ENCODE measurements at regions not wholly inside any gene's neighbourhood (a gene's known extent, or its start where the extent isn't known, plus 50 kb on each side); places are given as distances from the start of the nearest gene placed in this dataset.

- no peak for TF ChIP-seq POLR2AphosphoS5 (IDR thresholded peaks at IDR 0.05; ENCODE audit: low read depth, low read length)
- TF ChIP-seq FOXP2 (optimal IDR thresholded peaks at IDR 0.05; ENCODE audit: borderline replicate concordance, extremely low read depth, extremely low read length, insufficient read depth) = no peak
- no peak for TF ChIP-seq SIN3A (IDR thresholded peaks at IDR 0.05; ENCODE audit: borderline replicate concordance, insufficient read depth, low read length)
- TF ChIP-seq, protein P1, sequence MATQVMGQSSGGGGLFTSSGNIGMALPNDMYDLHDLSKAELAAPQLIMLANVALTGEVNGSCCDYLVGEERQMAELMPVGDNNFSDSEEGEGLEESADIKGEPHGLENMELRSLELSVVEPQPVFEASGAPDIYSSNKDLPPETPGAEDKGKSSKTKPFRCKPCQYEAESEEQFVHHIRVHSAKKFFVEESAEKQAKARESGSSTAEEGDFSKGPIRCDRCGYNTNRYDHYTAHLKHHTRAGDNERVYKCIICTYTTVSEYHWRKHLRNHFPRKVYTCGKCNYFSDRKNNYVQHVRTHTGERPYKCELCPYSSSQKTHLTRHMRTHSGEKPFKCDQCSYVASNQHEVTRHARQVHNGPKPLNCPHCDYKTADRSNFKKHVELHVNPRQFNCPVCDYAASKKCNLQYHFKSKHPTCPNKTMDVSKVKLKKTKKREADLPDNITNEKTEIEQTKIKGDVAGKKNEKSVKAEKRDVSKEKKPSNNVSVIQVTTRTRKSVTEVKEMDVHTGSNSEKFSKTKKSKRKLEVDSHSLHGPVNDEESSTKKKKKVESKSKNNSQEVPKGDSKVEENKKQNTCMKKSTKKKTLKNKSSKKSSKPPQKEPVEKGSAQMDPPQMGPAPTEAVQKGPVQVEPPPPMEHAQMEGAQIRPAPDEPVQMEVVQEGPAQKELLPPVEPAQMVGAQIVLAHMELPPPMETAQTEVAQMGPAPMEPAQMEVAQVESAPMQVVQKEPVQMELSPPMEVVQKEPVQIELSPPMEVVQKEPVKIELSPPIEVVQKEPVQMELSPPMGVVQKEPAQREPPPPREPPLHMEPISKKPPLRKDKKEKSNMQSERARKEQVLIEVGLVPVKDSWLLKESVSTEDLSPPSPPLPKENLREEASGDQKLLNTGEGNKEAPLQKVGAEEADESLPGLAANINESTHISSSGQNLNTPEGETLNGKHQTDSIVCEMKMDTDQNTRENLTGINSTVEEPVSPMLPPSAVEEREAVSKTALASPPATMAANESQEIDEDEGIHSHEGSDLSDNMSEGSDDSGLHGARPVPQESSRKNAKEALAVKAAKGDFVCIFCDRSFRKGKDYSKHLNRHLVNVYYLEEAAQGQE (IDR thresholded peaks at IDR 0.05; ENCODE audit: insufficient read depth in 1 of 2, low read depth in 2 of 2, low read length in 2 of 2) = no peak
- TF ChIP-seq TAF1 (IDR thresholded peaks at IDR 0.05; ENCODE audit: borderline replicate concordance, insufficient read depth, low read length) = no peak
Measured at GRCh38 chr4:13263967-13264525, 220.1 kb downstream of the RAB28 start.

- TF ChIP-seq POLR2AphosphoS5 (IDR thresholded peaks at IDR 0.05; ENCODE audit: low read depth, low read length) (no peak), FOXP2 (optimal IDR thresholded peaks at IDR 0.05; ENCODE audit: borderline replicate concordance, extremely low read depth, extremely low read length, insufficient read depth) (no peak), TAF1 (IDR thresholded peaks at IDR 0.05; ENCODE audit: borderline replicate concordance, insufficient read depth, low read length) (no peak)
- TF ChIP-seq, protein P1 (IDR thresholded peaks at IDR 0.05; ENCODE audit: insufficient read depth in 1 of 2, low read depth in 2 of 2, low read length in 2 of 2) = no peak
Measured at GRCh38 chr4:13262816-13263215, 221.3 kb downstream of the RAB28 start.

DNA sequence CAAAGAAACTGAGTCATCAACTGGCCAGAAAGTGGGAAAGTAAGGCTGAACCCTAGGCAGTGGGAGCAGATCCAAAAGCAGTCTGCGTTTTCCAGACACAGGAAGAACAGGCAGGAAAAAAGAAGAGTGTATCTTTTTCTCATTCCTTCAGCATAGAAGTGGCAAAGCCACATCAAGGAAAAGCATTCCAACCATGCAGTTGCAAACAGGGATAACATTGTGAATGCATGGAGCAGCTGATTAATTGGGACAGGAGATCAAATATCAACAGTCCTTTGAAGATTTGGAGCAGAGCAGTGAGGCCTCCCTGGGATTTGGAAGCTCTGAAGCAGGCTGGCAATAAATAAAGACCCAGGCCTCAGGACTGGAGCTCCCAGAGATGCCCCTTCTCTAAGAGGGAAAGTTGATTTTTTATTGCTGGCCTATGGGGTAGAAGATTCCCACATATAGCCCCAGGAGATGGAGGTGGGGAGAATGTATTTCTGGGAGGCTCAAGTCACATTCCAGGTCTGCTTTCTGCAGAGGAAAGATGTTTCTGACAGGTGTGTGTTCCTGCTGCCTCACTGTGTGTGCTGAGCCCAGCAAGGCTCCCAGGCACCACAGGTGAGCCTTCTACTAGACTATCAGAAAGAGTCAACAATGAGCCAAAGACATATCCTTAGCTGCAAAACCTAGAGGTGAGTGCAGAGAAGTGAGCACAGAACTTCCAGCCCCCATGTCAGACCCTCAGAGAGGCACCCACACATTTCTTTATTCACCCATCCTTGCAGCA lies 222.5 kb downstream of the RAB28 start:
- no peak for TF ChIP-seq TAF1 (IDR thresholded peaks at IDR 0.05; ENCODE audit: borderline replicate concordance, insufficient read depth, low read length)
- TF ChIP-seq, protein P1 (IDR thresholded peaks at IDR 0.05; ENCODE audit: insufficient read depth in 1 of 2, low read depth in 2 of 2, low read length in 2 of 2) = no peak
- no peak for TF ChIP-seq SIN3A (IDR thresholded peaks at IDR 0.05; ENCODE audit: borderline replicate concordance, insufficient read depth, low read length)
- no peak for TF ChIP-seq POLR2AphosphoS5 (IDR thresholded peaks at IDR 0.05; ENCODE audit: low read depth, low read length)
- no peak for TF ChIP-seq FOXP2 (optimal IDR thresholded peaks at IDR 0.05; ENCODE audit: borderline replicate concordance, extremely low read depth, extremely low read length, insufficient read depth)

- TF ChIP-seq TAF1 (IDR thresholded peaks at IDR 0.05; ENCODE audit: borderline replicate concordance, insufficient read depth, low read length) (no peak), POLR2AphosphoS5 (IDR thresholded peaks at IDR 0.05; ENCODE audit: low read depth, low read length) (no peak), FOXP2 (optimal IDR thresholded peaks at IDR 0.05; ENCODE audit: borderline replicate concordance, extremely low read depth, extremely low read length, insufficient read depth) (no peak), SIN3A (IDR thresholded peaks at IDR 0.05; ENCODE audit: borderline replicate concordance, insufficient read depth, low read length) (no peak)
- TF ChIP-seq, protein P1 (IDR thresholded peaks at IDR 0.05; ENCODE audit: insufficient read depth in 1 of 2, low read depth in 2 of 2, low read length in 2 of 2) = no peak
Measured at GRCh38 chr4:13260513-13260912, 223.6 kb downstream of the RAB28 start.
